ENCODE measurements at regions not wholly inside any gene's neighbourhood (a gene's known extent, or its start where the extent isn't known, plus 50 kb on each side); places are given as distances from the start of the nearest gene placed in this dataset.

GRCh38 chr20:60240986-60241385 is 282.8 kb downstream of the CDH26 start:
- peaks cover 11% of the 10 kb centered on the region for H3K4me1 ChIP-seq (ENCODE audit: control insufficient read depth, insufficient read depth, low read length, unreplicated experiment)
- H2AFZ ChIP-seq (ENCODE audit: low read length, unreplicated experiment) = no peak overlapping the region
- no peak overlapping the region for H3K4me3 ChIP-seq (ENCODE audit: low read depth, low read length)
- no peak overlapping the region for H3K27ac ChIP-seq (ENCODE audit: low read depth, low read length)
- H3K36me3 ChIP-seq (ENCODE audit: insufficient read depth, low read length) = no peaks in the 10 kb centered on the region
- peaks cover 14% of the 10 kb centered on the region; the same call in 1 of the 2 replicates for H3K27me3 ChIP-seq (ENCODE audit: insufficient read depth, low read length)
- no peaks in the 10 kb centered on the region for H3K79me2 ChIP-seq (ENCODE audit: control insufficient read depth, insufficient read depth, low read length, unreplicated experiment)

DNA sequence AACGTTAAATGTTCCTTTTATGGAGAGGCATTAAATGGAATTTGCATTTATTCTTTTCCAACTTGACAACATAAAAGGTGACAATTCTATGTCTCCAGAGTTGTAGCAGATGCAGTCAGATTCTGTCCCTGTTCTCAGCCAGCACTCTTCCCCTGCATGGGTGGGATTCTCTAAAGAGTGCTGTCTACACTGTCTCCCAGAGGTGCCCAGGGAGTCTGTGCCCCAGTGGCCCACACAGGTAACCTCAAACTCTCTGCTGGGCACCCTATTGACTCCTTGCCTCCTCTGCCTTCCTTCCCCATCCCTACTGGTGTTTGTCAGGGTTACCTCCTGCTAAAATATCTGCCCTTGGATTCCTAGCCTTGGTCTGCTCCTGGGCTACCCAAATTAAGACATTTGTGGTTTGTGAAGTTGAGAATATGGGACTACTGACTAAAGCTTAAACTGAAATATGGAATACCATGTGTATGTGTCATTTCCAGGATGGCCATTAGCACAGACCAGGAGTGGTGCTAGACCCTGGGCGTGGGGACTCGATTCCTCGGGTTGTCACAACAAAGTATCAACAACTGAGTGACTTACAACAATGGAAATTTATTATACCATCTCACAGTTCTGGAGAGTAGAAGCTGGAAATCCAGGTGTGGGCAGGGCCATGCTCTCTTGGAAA is 284.7 kb downstream of the CDH26 start:
- Histone ChIP-seq H2AFZ (ENCODE audit: low read length, unreplicated experiment) (no peak overlapping the region), H3K27ac (ENCODE audit: low read depth, low read length) (no peak overlapping the region), H3K4me3 (ENCODE audit: low read depth, low read length) (no peak overlapping the region), H3K36me3 (ENCODE audit: insufficient read depth, low read length) (no peaks in the 10 kb centered on the region), H3K79me2 (ENCODE audit: control insufficient read depth, insufficient read depth, low read length, unreplicated experiment) (no peaks in the 10 kb centered on the region), H3K27me3 (ENCODE audit: insufficient read depth, low read length) (peaks cover 6% of the 10 kb centered on the region; the same call in 1 of the 2 replicates), H3K4me1 (ENCODE audit: control insufficient read depth, insufficient read depth, low read length, unreplicated experiment) (peaks cover 11% of the 10 kb centered on the region)

GRCh38 chr20:60244373-60245146 is 286.3 kb downstream of the CDH26 start:
- H3K4me3 ChIP-seq (ENCODE audit: low read depth, low read length) = no peak overlapping the region
- no peak overlapping the region for H2AFZ ChIP-seq (ENCODE audit: low read length, unreplicated experiment)
- no peaks in the 10 kb centered on the region for H3K79me2 ChIP-seq (ENCODE audit: control insufficient read depth, insufficient read depth, low read length, unreplicated experiment)
- H3K4me1 ChIP-seq (ENCODE audit: control insufficient read depth, insufficient read depth, low read length, unreplicated experiment) = peaks cover 21% of the 10 kb centered on the region
- H3K36me3 ChIP-seq (ENCODE audit: insufficient read depth, low read length) = no peaks in the 10 kb centered on the region
- H3K27me3 ChIP-seq (ENCODE audit: insufficient read depth, low read length) = no peaks in the 10 kb centered on the region
- H3K27ac ChIP-seq (ENCODE audit: low read depth, low read length) = no peak overlapping the region

DNA sequence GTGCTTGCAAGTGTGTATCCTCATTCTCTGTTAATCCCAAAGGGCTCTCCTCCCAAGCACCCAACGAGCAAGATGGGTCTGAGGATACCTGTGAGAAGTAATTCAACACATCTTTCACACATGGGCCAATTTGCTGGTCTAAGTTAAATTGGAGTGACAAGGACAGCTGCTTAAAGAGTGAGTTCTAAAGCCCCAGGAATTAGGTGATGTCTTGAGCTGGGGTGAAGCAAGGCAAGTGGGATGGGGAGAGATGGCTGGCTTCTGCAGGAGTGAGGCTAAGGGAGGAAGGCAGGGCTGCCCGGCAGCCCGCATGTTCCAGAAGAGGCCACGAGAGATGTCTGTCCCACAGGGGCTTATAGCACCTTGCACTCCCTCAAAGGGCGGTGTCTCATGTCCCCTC is 288.5 kb downstream of the CDH26 start:
- Histone ChIP-seq H3K4me1 (ENCODE audit: control insufficient read depth, insufficient read depth, low read length, unreplicated experiment) (peaks cover 33% of the 10 kb centered on the region), H3K27me3 (ENCODE audit: insufficient read depth, low read length) (no peaks in the 10 kb centered on the region), H3K36me3 (ENCODE audit: insufficient read depth, low read length) (no peaks in the 10 kb centered on the region), H3K79me2 (ENCODE audit: control insufficient read depth, insufficient read depth, low read length, unreplicated experiment) (no peaks in the 10 kb centered on the region), H2AFZ (ENCODE audit: low read length, unreplicated experiment) (no peak overlapping the region), H3K27ac (ENCODE audit: low read depth, low read length) (no peak overlapping the region), H3K4me3 (ENCODE audit: low read depth, low read length) (no peak overlapping the region)

DNA sequence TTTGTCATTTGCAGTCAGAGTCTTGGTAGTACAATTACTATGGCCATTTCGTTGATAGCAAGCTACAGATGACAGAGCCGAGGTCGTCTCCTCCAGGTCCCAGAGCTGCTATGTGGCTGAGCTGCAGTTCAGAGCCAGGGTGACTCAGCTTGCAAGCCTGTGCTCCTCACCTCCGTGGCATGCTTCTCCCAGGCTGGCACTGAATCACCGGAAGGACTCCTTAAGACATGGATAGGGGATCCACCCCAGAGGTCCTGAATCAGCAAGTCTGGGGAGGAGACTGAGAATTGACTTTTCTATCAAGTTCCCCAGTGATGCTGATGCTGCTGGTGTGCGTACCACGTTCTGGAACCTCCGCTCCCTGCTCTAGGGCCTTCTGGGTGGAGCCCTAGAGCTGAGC is 291.2 kb downstream of the CDH26 start:
- Histone ChIP-seq H3K4me1 (ENCODE audit: control insufficient read depth, insufficient read depth, low read length, unreplicated experiment) (peaks cover 22% of the 10 kb centered on the region), H3K27me3 (ENCODE audit: insufficient read depth, low read length) (no peaks in the 10 kb centered on the region), H2AFZ (ENCODE audit: low read length, unreplicated experiment) (no peak overlapping the region), H3K79me2 (ENCODE audit: control insufficient read depth, insufficient read depth, low read length, unreplicated experiment) (no peaks in the 10 kb centered on the region), H3K4me3 (ENCODE audit: low read depth, low read length) (no peak overlapping the region), H3K36me3 (ENCODE audit: insufficient read depth, low read length) (no peaks in the 10 kb centered on the region), H3K27ac (ENCODE audit: low read depth, low read length) (peak overlapping the region; percentile 79)

DNA sequence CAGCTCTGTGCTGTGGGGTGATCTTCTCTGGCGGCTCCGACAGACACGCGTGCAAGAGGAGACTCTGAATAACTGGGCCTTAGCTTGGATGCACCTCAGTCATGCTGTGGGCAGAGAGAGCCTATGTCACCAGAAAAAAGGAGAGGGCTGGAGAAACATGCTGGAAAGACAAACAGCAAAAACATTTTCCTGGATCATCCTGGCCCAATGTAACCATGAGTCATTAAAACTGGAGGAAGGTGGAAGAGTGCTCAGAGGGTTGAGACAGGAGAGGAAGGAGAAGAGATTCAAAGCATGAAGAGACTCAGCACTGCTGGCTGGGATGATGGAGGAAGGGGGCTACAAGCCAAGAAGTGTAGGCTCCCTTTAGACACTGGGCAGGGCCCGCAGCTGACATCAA is 292.0 kb downstream of the CDH26 start:
- H3K4me1 ChIP-seq (ENCODE audit: control insufficient read depth, insufficient read depth, low read length, unreplicated experiment) = peaks cover 27% of the 10 kb centered on the region
- peak overlapping the region; percentile 71 for H3K27ac ChIP-seq (ENCODE audit: low read depth, low read length)
- H3K4me3 ChIP-seq (ENCODE audit: low read depth, low read length) = no peak overlapping the region; the same call in 1 of the 2 replicates
- H2AFZ ChIP-seq (ENCODE audit: low read length, unreplicated experiment) = no peak overlapping the region
- H3K27me3 ChIP-seq (ENCODE audit: insufficient read depth, low read length) = no peaks in the 10 kb centered on the region
- H3K36me3 ChIP-seq (ENCODE audit: insufficient read depth, low read length) = no peaks in the 10 kb centered on the region
- no peaks in the 10 kb centered on the region for H3K79me2 ChIP-seq (ENCODE audit: control insufficient read depth, insufficient read depth, low read length, unreplicated experiment)

- no peaks in the 10 kb centered on the region for H3K36me3 ChIP-seq (ENCODE audit: insufficient read depth, low read length)
- H3K4me1 ChIP-seq (ENCODE audit: control insufficient read depth, insufficient read depth, low read length, unreplicated experiment) = peaks cover 36% of the 10 kb centered on the region
- no peak overlapping the region for H2AFZ ChIP-seq (ENCODE audit: low read length, unreplicated experiment)
- H3K4me3 ChIP-seq (ENCODE audit: low read depth, low read length) = no peak overlapping the region
- no peaks in the 10 kb centered on the region for H3K27me3 ChIP-seq (ENCODE audit: insufficient read depth, low read length)
- H3K79me2 ChIP-seq (ENCODE audit: control insufficient read depth, insufficient read depth, low read length, unreplicated experiment) = no peaks in the 10 kb centered on the region
- no peak overlapping the region for H3K27ac ChIP-seq (ENCODE audit: low read depth, low read length)
These were observed 294.6 kb downstream of the CDH26 start for GRCh38 chr20:60252866-60253265.

DNA sequence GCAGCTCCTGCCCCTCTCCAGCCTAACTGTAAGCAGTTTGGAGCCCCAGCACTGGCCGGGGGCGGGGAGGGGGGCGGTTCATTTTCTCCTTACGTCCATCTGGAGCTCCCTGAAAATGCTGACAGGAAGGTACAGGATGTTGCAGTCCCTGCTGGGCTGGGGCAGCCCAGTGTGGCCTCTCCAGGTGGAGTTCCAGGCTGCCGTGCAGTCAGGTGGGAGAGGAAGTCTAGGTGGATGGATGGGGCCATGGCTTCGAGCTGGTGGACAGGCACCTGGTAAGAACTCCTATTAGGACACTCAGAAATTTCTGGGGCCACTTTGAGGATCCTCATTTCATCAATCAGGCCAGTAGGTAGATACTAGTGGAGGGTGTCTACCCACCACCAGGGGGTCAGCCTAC is 295.2 kb downstream of the CDH26 start:
- H3K36me3 ChIP-seq (ENCODE audit: insufficient read depth, low read length) = no peaks in the 10 kb centered on the region
- H2AFZ ChIP-seq (ENCODE audit: low read length, unreplicated experiment) = no peak overlapping the region
- peaks cover 35% of the 10 kb centered on the region for H3K4me1 ChIP-seq (ENCODE audit: control insufficient read depth, insufficient read depth, low read length, unreplicated experiment)
- no peak overlapping the region for H3K4me3 ChIP-seq (ENCODE audit: low read depth, low read length)
- H3K27me3 ChIP-seq (ENCODE audit: insufficient read depth, low read length) = no peaks in the 10 kb centered on the region
- no peak overlapping the region for H3K27ac ChIP-seq (ENCODE audit: low read depth, low read length)
- no peaks in the 10 kb centered on the region for H3K79me2 ChIP-seq (ENCODE audit: control insufficient read depth, insufficient read depth, low read length, unreplicated experiment)

DNA sequence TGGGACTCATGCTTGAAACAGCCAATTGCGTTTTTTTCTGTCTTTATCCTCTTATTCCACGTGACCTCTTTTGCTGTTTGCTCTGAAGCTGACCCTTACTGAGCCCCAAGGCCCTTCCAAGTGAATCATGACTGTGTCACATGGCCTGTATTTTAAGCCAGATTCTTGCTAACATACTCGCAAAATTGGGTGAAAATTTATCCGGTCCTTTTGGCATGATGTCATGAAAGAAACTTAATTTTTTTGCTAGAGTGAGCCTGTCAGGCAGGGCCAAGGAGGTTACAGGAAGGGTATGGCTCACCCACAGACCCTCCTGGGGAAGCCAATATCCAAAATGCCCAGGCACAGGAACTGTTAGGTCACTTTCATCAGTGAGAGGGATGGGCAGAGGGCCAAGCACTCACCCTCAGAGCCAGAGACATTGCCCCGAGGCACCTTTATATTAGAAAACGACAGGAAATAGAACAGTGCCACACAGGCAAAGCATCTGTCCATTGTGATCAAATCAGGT is 296.7 kb downstream of the CDH26 start:
- Histone ChIP-seq H3K27ac (ENCODE audit: low read depth, low read length) (peak overlapping the region; percentile 39), H2AFZ (ENCODE audit: low read length, unreplicated experiment) (peak overlapping the region; percentile 56), H3K36me3 (ENCODE audit: insufficient read depth, low read length) (no peaks in the 10 kb centered on the region), H3K27me3 (ENCODE audit: insufficient read depth, low read length) (no peaks in the 10 kb centered on the region), H3K79me2 (ENCODE audit: control insufficient read depth, insufficient read depth, low read length, unreplicated experiment) (no peaks in the 10 kb centered on the region), H3K4me1 (ENCODE audit: control insufficient read depth, insufficient read depth, low read length, unreplicated experiment) (peaks cover 22% of the 10 kb centered on the region), H3K4me3 (ENCODE audit: low read depth, low read length) (no peak overlapping the region)

- no peak overlapping the region for H3K4me3 ChIP-seq (ENCODE audit: low read depth, low read length)
- H3K27ac ChIP-seq (ENCODE audit: low read depth, low read length) = peak overlapping the region; percentile 39; the same call in 1 of the 2 replicates
- H3K27me3 ChIP-seq (ENCODE audit: insufficient read depth, low read length) = no peaks in the 10 kb centered on the region
- H2AFZ ChIP-seq (ENCODE audit: low read length, unreplicated experiment) = no peak overlapping the region
- H3K4me1 ChIP-seq (ENCODE audit: control insufficient read depth, insufficient read depth, low read length, unreplicated experiment) = peaks cover 18% of the 10 kb centered on the region
- no peaks in the 10 kb centered on the region for H3K36me3 ChIP-seq (ENCODE audit: insufficient read depth, low read length)
- H3K79me2 ChIP-seq (ENCODE audit: control insufficient read depth, insufficient read depth, low read length, unreplicated experiment) = no peaks in the 10 kb centered on the region
These were observed 297.2 kb downstream of the CDH26 start for GRCh38 chr20:60255415-60255814.

DNA sequence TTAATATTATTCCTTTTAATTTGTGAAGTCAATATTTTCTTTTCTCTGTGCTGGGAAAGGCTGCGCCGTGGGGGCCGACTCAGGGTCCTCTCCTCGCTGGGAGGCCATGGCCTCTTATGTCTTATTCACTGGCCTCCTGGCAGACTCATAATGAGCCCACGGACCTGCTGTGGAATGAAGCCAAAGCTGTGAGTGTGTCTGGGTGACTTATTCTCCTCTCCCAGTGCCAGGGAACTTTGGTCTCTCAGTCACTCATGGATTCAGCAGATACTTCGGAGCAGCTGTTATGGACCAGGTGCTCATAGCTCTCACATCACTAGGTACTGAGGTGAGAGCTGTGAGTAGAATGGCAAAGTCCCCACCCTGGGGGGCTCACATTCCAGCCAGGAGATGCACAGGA is 297.6 kb downstream of the CDH26 start:
- Histone ChIP-seq H3K27ac (ENCODE audit: low read depth, low read length) (no peak overlapping the region), H2AFZ (ENCODE audit: low read length, unreplicated experiment) (no peak overlapping the region), H3K27me3 (ENCODE audit: insufficient read depth, low read length) (no peaks in the 10 kb centered on the region), H3K4me3 (ENCODE audit: low read depth, low read length) (no peak overlapping the region), H3K4me1 (ENCODE audit: control insufficient read depth, insufficient read depth, low read length, unreplicated experiment) (peaks cover 14% of the 10 kb centered on the region), H3K36me3 (ENCODE audit: insufficient read depth, low read length) (no peaks in the 10 kb centered on the region), H3K79me2 (ENCODE audit: control insufficient read depth, insufficient read depth, low read length, unreplicated experiment) (no peaks in the 10 kb centered on the region)

Data from ACC112 (cell line).